ENCODE measurements at regions not wholly inside any gene's neighbourhood (a gene's known extent, or its start where the extent isn't known, plus 50 kb on each side); places are given as distances from the start of the nearest gene placed in this dataset.
"Not testable (repeated sequence)": the region's sequence is repeated elsewhere in the genome, so short reads cannot be mapped to it uniquely, and the experiment has no call there.

- ATAC-seq (ENCODE audit: low FRiP score) (no peak), DNase-seq (no peak)
- WGBS, 2 donors: 57 to 67% methylated on average over 2 of the region's 2 CpGs
- intact Hi-C loops (cut with DNase I): no loop called here
- no peaks in the 10 kb centered on the region for H3K36me3 ChIP-seq (ENCODE audit: control insufficient read depth in 1 of 2, insufficient read depth in 2 of 2, low read length in 1 of 2)
- H3K27ac ChIP-seq (ENCODE audit: low read depth in 1 of 2, low read length in 2 of 2): no peak overlapping the region
- H3K9me3 ChIP-seq (ENCODE audit: control insufficient read depth, low read length): no peaks in the 10 kb centered on the region
- H3K4me1 ChIP-seq (ENCODE audit: control insufficient read depth in 1 of 2, insufficient read depth in 2 of 2, low read length in 2 of 2): no peaks in the 10 kb centered on the region
- no peaks in the 10 kb centered on the region for H3K27me3 ChIP-seq (ENCODE audit: control insufficient read depth in 1 of 2, insufficient read depth in 2 of 2, low read length in 1 of 2)
- H3K4me3 ChIP-seq (ENCODE audit: low read length in 2 of 2): no peak overlapping the region
Measured at GRCh38 chr5:126023994-126024441, 399.2 kb upstream of the GRAMD2B start.

- intact Hi-C loops (cut with DNase I): no loop called here
- H3K36me3 ChIP-seq (ENCODE audit: control insufficient read depth in 1 of 2, insufficient read depth in 2 of 2, low read length in 1 of 2): no peaks in the 10 kb centered on the region
- ATAC-seq (ENCODE audit: low FRiP score): no peak
- no peaks in the 10 kb centered on the region for H3K27me3 ChIP-seq (ENCODE audit: control insufficient read depth in 1 of 2, insufficient read depth in 2 of 2, low read length in 1 of 2)
- H3K4me3 ChIP-seq (ENCODE audit: low read length in 2 of 2): no peak overlapping the region
- H3K4me1 ChIP-seq (ENCODE audit: control insufficient read depth in 1 of 2, insufficient read depth in 2 of 2, low read length in 2 of 2): no peaks in the 10 kb centered on the region
- H3K9me3 ChIP-seq (ENCODE audit: control insufficient read depth, low read length): no peaks in the 10 kb centered on the region
- H3K27ac ChIP-seq (ENCODE audit: low read depth in 1 of 2, low read length in 2 of 2): no peak overlapping the region
- 95 to 97% methylated on average over 3 of the region's 3 CpGs for WGBS, 2 donors
- DNase-seq: no peak
Measured at GRCh38 chr5:126027149-126027548, 396.1 kb upstream of the GRAMD2B start.

- H3K27ac ChIP-seq (ENCODE audit: low read depth in 1 of 2, low read length in 2 of 2): no peak overlapping the region
- DNase-seq (no peak), ATAC-seq (ENCODE audit: low FRiP score) (no peak)
- intact Hi-C loops (cut with DNase I): no loop called here
- H3K4me3 ChIP-seq (ENCODE audit: low read length in 2 of 2): no peak overlapping the region
- H3K9me3 ChIP-seq (ENCODE audit: control insufficient read depth, low read length): no peaks in the 10 kb centered on the region
- H3K36me3 ChIP-seq (ENCODE audit: control insufficient read depth in 1 of 2, insufficient read depth in 2 of 2, low read length in 1 of 2): no peaks in the 10 kb centered on the region
- no peaks in the 10 kb centered on the region for H3K27me3 ChIP-seq (ENCODE audit: control insufficient read depth in 1 of 2, insufficient read depth in 2 of 2, low read length in 1 of 2)
- no peaks in the 10 kb centered on the region for H3K4me1 ChIP-seq (ENCODE audit: control insufficient read depth in 1 of 2, insufficient read depth in 2 of 2, low read length in 2 of 2)
- 95 to 100% methylated on average over 2 of the region's 2 CpGs for WGBS, 2 donors
Measured at GRCh38 chr5:126027652-126028051, 395.6 kb upstream of the GRAMD2B start.

GRCh38 chr5:126028336-126028735 is 394.9 kb upstream of the GRAMD2B start:
- DNase-seq (no peak), ATAC-seq (ENCODE audit: low FRiP score) (no peak)
- WGBS, 2 donors: 90 to 91% methylated on average over 2 of the region's 2 CpGs
- Histone ChIP-seq H3K27me3 (ENCODE audit: control insufficient read depth in 1 of 2, insufficient read depth in 2 of 2, low read length in 1 of 2) (no peaks in the 10 kb centered on the region), H3K27ac (ENCODE audit: low read depth in 1 of 2, low read length in 2 of 2) (no peak overlapping the region), H3K36me3 (ENCODE audit: control insufficient read depth in 1 of 2, insufficient read depth in 2 of 2, low read length in 1 of 2) (no peaks in the 10 kb centered on the region), H3K9me3 (ENCODE audit: control insufficient read depth, low read length) (no peaks in the 10 kb centered on the region), H3K4me3 (ENCODE audit: low read length in 2 of 2) (no peak overlapping the region), H3K4me1 (ENCODE audit: control insufficient read depth in 1 of 2, insufficient read depth in 2 of 2, low read length in 2 of 2) (no peaks in the 10 kb centered on the region)
- intact Hi-C loops (cut with DNase I): no loop called here

- 89 to 94% methylated on average over 1 of the region's 1 CpG for WGBS, 2 donors
- H3K27me3 ChIP-seq (ENCODE audit: control insufficient read depth in 1 of 2, insufficient read depth in 2 of 2, low read length in 1 of 2); H3K4me1 ChIP-seq (ENCODE audit: control insufficient read depth in 1 of 2, insufficient read depth in 2 of 2, low read length in 2 of 2); H3K27ac ChIP-seq (ENCODE audit: low read depth in 1 of 2, low read length in 2 of 2); intact Hi-C loops (cut with DNase I); H3K36me3 ChIP-seq (ENCODE audit: control insufficient read depth in 1 of 2, insufficient read depth in 2 of 2, low read length in 1 of 2); H3K9me3 ChIP-seq (ENCODE audit: control insufficient read depth, low read length); H3K4me3 ChIP-seq (ENCODE audit: low read length in 2 of 2); DNase-seq; ATAC-seq (ENCODE audit: low FRiP score): not testable (repeated sequence)
Measured at GRCh38 chr5:126029282-126029681, 393.9 kb upstream of the GRAMD2B start.

- Histone ChIP-seq H3K36me3 (ENCODE audit: control insufficient read depth in 1 of 2, insufficient read depth in 2 of 2, low read length in 1 of 2) (no peaks in the 10 kb centered on the region), H3K27ac (ENCODE audit: low read depth in 1 of 2, low read length in 2 of 2) (no peak overlapping the region), H3K4me1 (ENCODE audit: control insufficient read depth in 1 of 2, insufficient read depth in 2 of 2, low read length in 2 of 2) (no peaks in the 10 kb centered on the region), H3K9me3 (ENCODE audit: control insufficient read depth, low read length) (no peaks in the 10 kb centered on the region), H3K4me3 (ENCODE audit: low read length in 2 of 2) (no peak overlapping the region), H3K27me3 (ENCODE audit: control insufficient read depth in 1 of 2, insufficient read depth in 2 of 2, low read length in 1 of 2) (no peaks in the 10 kb centered on the region)
- intact Hi-C loops (cut with DNase I): no loop called here
- ATAC-seq (ENCODE audit: low FRiP score) (no peak), DNase-seq (no peak)
- WGBS, 2 donors: 57 to 58% methylated on average over 3 of the region's 3 CpGs
Measured at GRCh38 chr5:126030698-126031097, 392.5 kb upstream of the GRAMD2B start.

- ATAC-seq (ENCODE audit: low FRiP score) (peak; percentile 67), DNase-seq (peak in 1 of 2 donors; percentile 84)
- 64 to 73% methylated on average over 7 of the region's 7 CpGs for WGBS, 2 donors
- intact Hi-C loops (cut with DNase I): no loop called here
- H3K9me3 ChIP-seq (ENCODE audit: control insufficient read depth, low read length): no peaks in the 10 kb centered on the region
- no peaks in the 10 kb centered on the region for H3K4me1 ChIP-seq (ENCODE audit: control insufficient read depth in 1 of 2, insufficient read depth in 2 of 2, low read length in 2 of 2)
- H3K27ac ChIP-seq (ENCODE audit: low read depth in 1 of 2, low read length in 2 of 2): no peak overlapping the region
- no peaks in the 10 kb centered on the region for H3K36me3 ChIP-seq (ENCODE audit: control insufficient read depth in 1 of 2, insufficient read depth in 2 of 2, low read length in 1 of 2)
- no peak overlapping the region for H3K4me3 ChIP-seq (ENCODE audit: low read length in 2 of 2)
- H3K27me3 ChIP-seq (ENCODE audit: control insufficient read depth in 1 of 2, insufficient read depth in 2 of 2, low read length in 1 of 2): no peaks in the 10 kb centered on the region
Measured at GRCh38 chr5:126031989-126032716, 391.1 kb upstream of the GRAMD2B start.

- Histone ChIP-seq H3K27ac (ENCODE audit: low read depth in 1 of 2, low read length in 2 of 2) (no peak overlapping the region), H3K4me3 (ENCODE audit: low read length in 2 of 2) (no peak overlapping the region), H3K27me3 (ENCODE audit: control insufficient read depth in 1 of 2, insufficient read depth in 2 of 2, low read length in 1 of 2) (no peaks in the 10 kb centered on the region), H3K4me1 (ENCODE audit: control insufficient read depth in 1 of 2, insufficient read depth in 2 of 2, low read length in 2 of 2) (no peaks in the 10 kb centered on the region), H3K9me3 (ENCODE audit: control insufficient read depth, low read length) (no peaks in the 10 kb centered on the region), H3K36me3 (ENCODE audit: control insufficient read depth in 1 of 2, insufficient read depth in 2 of 2, low read length in 1 of 2) (no peaks in the 10 kb centered on the region)
- DNase-seq: no peak
- no peak for ATAC-seq (ENCODE audit: low FRiP score)
- 91 to 93% methylated on average over 5 of the region's 5 CpGs for WGBS, 2 donors
- intact Hi-C loops (cut with DNase I): no loop called here
Measured at GRCh38 chr5:126043688-126044087, 379.5 kb upstream of the GRAMD2B start.

GRCh38 chr5:126044111-126044668 is 379.0 kb upstream of the GRAMD2B start:
- intact Hi-C loops (cut with DNase I): no loop called here
- no peak overlapping the region for H3K27ac ChIP-seq (ENCODE audit: low read depth in 1 of 2, low read length in 2 of 2)
- WGBS, 2 donors: 37% methylated on average over 7 of the region's 7 CpGs
- H3K36me3 ChIP-seq (ENCODE audit: control insufficient read depth in 1 of 2, insufficient read depth in 2 of 2, low read length in 1 of 2): no peaks in the 10 kb centered on the region
- H3K4me1 ChIP-seq (ENCODE audit: control insufficient read depth in 1 of 2, insufficient read depth in 2 of 2, low read length in 2 of 2): no peaks in the 10 kb centered on the region
- no peak overlapping the region for H3K4me3 ChIP-seq (ENCODE audit: low read length in 2 of 2)
- DNase-seq (no peak), ATAC-seq (ENCODE audit: low FRiP score) (no peak)
- no peaks in the 10 kb centered on the region for H3K27me3 ChIP-seq (ENCODE audit: control insufficient read depth in 1 of 2, insufficient read depth in 2 of 2, low read length in 1 of 2)
- no peaks in the 10 kb centered on the region for H3K9me3 ChIP-seq (ENCODE audit: control insufficient read depth, low read length)
